HEK293 (cell line): ENCODE measurements at regions not wholly inside any gene's neighbourhood (a gene's known extent, or its start where the extent isn't known, plus 50 kb on each side); places are given as distances from the start of the nearest gene placed in this dataset.

Source experiments
- CTCF ChIA-PET: fragments of 350-600 bp; formaldehyde crosslinking; extraction: SDS; loops from one replicate; lab custom pipeline; 2021; ENCODE audit warnings: antibody characterized with exemption; lab: Yijun Ruan, JAX
- POLR2A ChIA-PET: fragments of 300-600 bp; formaldehyde crosslinking; extraction: SDS; loops from one replicate; lab custom pipeline; 2020; ENCODE audit warnings: antibody characterized with exemption, inconsistent platforms; lab: Yijun Ruan, JAX
- H3K27ac ChIP-seq: fragments of 200-500 bp; sonication (Bioruptor generic); 2 replicates; pipeline ENCODE4 v1.5.1; 2014; ENCODE audit warnings: low read depth, low read length, control low read depth, inconsistent platforms; ENCODE audit errors: extremely low read depth
- H3K36me3 ChIP-seq, 2 experiments: fragments of 200-500 bp in 1 of 2; sonication (Bioruptor generic) in 1 of 2; 1 replicate in 1 of 2; 2 replicates in 1 of 2; pipeline ENCODE4 v1.5.1; 2014 to 2017; ENCODE audit warnings: inconsistent platforms in 2 of 2, low read length in 2 of 2; ENCODE audit not compliant: control insufficient read depth in 2 of 2, insufficient read depth in 1 of 2
- H3K4me1 ChIP-seq: fragments of 200-500 bp; sonication (Bioruptor generic); 2 replicates; pipeline ENCODE4 v1.5.1; 2014; ENCODE audit warnings: mild to moderate bottlenecking, low read length, inconsistent platforms; ENCODE audit not compliant: control insufficient read depth, insufficient read depth
- H3K4me3 ChIP-seq: 2 replicates; pipeline ENCODE4 v1.5.1; 2011; ENCODE audit warnings: low read depth, mild to moderate bottlenecking, control low read depth, low read length, moderate library complexity
- H3K9me3 ChIP-seq: fragments of 200-500 bp; sonication (Bioruptor generic); 2 replicates; pipeline ENCODE4 v1.5.1; 2014; ENCODE audit warnings: low read depth, low read length, inconsistent platforms; ENCODE audit not compliant: control insufficient read depth, insufficient read depth
- EGR2 ChIP-seq: fragments of 450-650 bp; formaldehyde crosslinking; IDR thresholded peaks from 2 replicates; pipeline ENCODE4 v1.5.1; 2016; ENCODE audit warnings: low read depth, missing biosample characterization, missing genetic modification characterization
- GLI2 ChIP-seq: fragments of 450-650 bp; formaldehyde crosslinking; IDR thresholded peaks from 2 replicates; pipeline ENCODE4; 2017; ENCODE audit warnings: missing biosample characterization, missing genetic modification characterization, low read depth, borderline replicate concordance
- KLF10 ChIP-seq: fragments of 450-650 bp; IDR thresholded peaks from 2 replicates; pipeline ENCODE4 v1.5.1; 2018; ENCODE audit warnings: missing biosample characterization, mild to moderate bottlenecking, missing genetic modification characterization
- PRDM2 ChIP-seq: fragments of 450-650 bp; formaldehyde crosslinking; IDR thresholded peaks from 2 replicates; pipeline ENCODE4 v1.5.1; 2016; ENCODE audit warnings: missing biosample characterization, missing genetic modification characterization, borderline replicate concordance
- REPIN1 ChIP-seq: fragments of 450-650 bp; formaldehyde crosslinking; IDR thresholded peaks from 2 replicates; pipeline ENCODE4 v1.5.1; 2017; ENCODE audit warnings: missing biosample characterization, missing genetic modification characterization, low read depth
- ZNF138 ChIP-seq: fragments of 450-650 bp; formaldehyde crosslinking; IDR thresholded peaks from 2 replicates; pipeline ENCODE4 v1.5.1; 2016; ENCODE audit warnings: missing biosample characterization, missing genetic modification characterization, borderline replicate concordance
- ZNF18 ChIP-seq: fragments of 450-650 bp; formaldehyde crosslinking; IDR thresholded peaks from 2 replicates; pipeline ENCODE4 v1.5.1; 2016; ENCODE audit warnings: missing biosample characterization, missing genetic modification characterization
- ZNF211 ChIP-seq: fragments of 450-650 bp; formaldehyde crosslinking; IDR thresholded peaks from 2 replicates; pipeline ENCODE4 v1.5.1; 2016; ENCODE audit warnings: low read depth, missing biosample characterization, missing genetic modification characterization
- ZNF248 ChIP-seq: fragments of 450-650 bp; formaldehyde crosslinking; IDR thresholded peaks from 2 replicates; pipeline ENCODE4 v1.5.1; 2017; ENCODE audit warnings: missing biosample characterization, missing genetic modification characterization
- ZNF302 ChIP-seq: fragments of 450-650 bp; formaldehyde crosslinking; IDR thresholded peaks from 2 replicates; pipeline ENCODE4 v1.5.1; 2016; ENCODE audit warnings: missing biosample characterization, missing genetic modification characterization, low read depth
- ZNF311 ChIP-seq: fragments of 450-650 bp; formaldehyde crosslinking; IDR thresholded peaks from 2 replicates; pipeline ENCODE4 v1.5.1; 2017; ENCODE audit warnings: missing biosample characterization, missing genetic modification characterization, borderline replicate concordance
- ZNF354C ChIP-seq: fragments of 450-650 bp; formaldehyde crosslinking; IDR thresholded peaks from 2 replicates; pipeline ENCODE4 v1.5.1; 2016; ENCODE audit warnings: missing biosample characterization, missing genetic modification characterization, low read depth, borderline replicate concordance
- ZNF416 ChIP-seq: fragments of 450-650 bp; formaldehyde crosslinking; IDR thresholded peaks from 2 replicates; pipeline ENCODE4 v1.5.1; 2016; ENCODE audit warnings: missing biosample characterization, missing genetic modification characterization
- ZNF560 ChIP-seq: fragments of 450-650 bp; formaldehyde crosslinking; IDR thresholded peaks from 2 replicates; pipeline ENCODE4 v1.5.1; 2017; ENCODE audit warnings: missing biosample characterization, missing genetic modification characterization, borderline replicate concordance
- ZNF654 ChIP-seq: fragments of 450-650 bp; formaldehyde crosslinking; IDR thresholded peaks from 2 replicates; pipeline ENCODE4 v1.5.1; 2016; ENCODE audit warnings: low read depth, missing biosample characterization, missing genetic modification characterization
- ZNF792 ChIP-seq: fragments of 450-650 bp; formaldehyde crosslinking; IDR thresholded peaks from 2 replicates; pipeline ENCODE4 v1.5.1; 2016; ENCODE audit warnings: missing biosample characterization, missing genetic modification characterization
- TF ChIP-seq, protein P1 (sequence below): fragments of 450-650 bp; formaldehyde crosslinking; IDR thresholded peaks from 2 replicates; pipeline ENCODE4 v1.5.1; 2016; ENCODE audit warnings: missing biosample characterization, missing genetic modification characterization

- TF ChIP-seq ZNF560 (tag by site-specific recombination) (no peak), KLF10 (tag by site-specific recombination) (no peak)
These were observed 197.4 kb upstream of the RGMA start (continued) for GRCh38 chr15:93286446-93286845.

GRCh38 chr15:93283854-93284253, 194.8 kb upstream of the RGMA start:
- Histone ChIP-seq H3K27ac (no peak overlapping the region), H3K9me3 (no peaks in the 10 kb centered on the region), H3K4me3 (no peak overlapping the region), H3K36me3 (no peaks in the 10 kb centered on the region), H3K4me1 (no peaks in the 10 kb centered on the region)
- no peak for TF ChIP-seq EGR2 (tag by site-specific recombination)
- no peak for TF ChIP-seq ZNF302
- no peak for TF ChIP-seq ZNF248 (tag by site-specific recombination)
- no peak for TF ChIP-seq ZNF354C (tag by site-specific recombination)
- TF ChIP-seq GLI2 (tag by site-specific recombination) = no peak
- no peak for TF ChIP-seq ZNF18
- no peak for TF ChIP-seq REPIN1 (tag by site-specific recombination)
- TF ChIP-seq ZNF792 = no peak
- TF ChIP-seq ZNF654 (tag by site-specific recombination) = no peak
- TF ChIP-seq, protein P1, sequence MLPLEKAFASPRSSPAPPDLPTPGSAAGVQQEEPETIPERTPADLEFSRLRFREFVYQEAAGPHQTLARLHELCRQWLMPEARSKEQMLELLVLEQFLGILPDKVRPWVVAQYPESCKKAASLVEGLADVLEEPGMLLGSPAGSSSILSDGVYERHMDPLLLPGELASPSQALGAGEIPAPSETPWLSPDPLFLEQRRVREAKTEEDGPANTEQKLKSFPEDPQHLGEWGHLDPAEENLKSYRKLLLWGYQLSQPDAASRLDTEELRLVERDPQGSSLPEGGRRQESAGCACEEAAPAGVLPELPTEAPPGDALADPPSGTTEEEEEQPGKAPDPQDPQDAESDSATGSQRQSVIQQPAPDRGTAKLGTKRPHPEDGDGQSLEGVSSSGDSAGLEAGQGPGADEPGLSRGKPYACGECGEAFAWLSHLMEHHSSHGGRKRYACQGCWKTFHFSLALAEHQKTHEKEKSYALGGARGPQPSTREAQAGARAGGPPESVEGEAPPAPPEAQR = no peak
- TF ChIP-seq PRDM2 (tag by site-specific recombination) = no peak
- TF ChIP-seq ZNF138 = no peak
- TF ChIP-seq ZNF211 (tag by site-specific recombination) = no peak
- no peak for TF ChIP-seq ZNF311 (tag by site-specific recombination)
- no peak for TF ChIP-seq ZNF416
- POLR2A ChIA-PET = no interaction called here
- CTCF ChIA-PET = interaction anchor here (0.6 kb wide), 1 partner anchor 44 kb away, joined by 4 read pairs; no protein-coding TSS in a partner anchor
